ENCODE measurements at regions not wholly inside any gene's neighbourhood (a gene's known extent, or its start where the extent isn't known, plus 50 kb on each side); places are given as distances from the start of the nearest gene placed in this dataset.
A peak's percentile ranks its signal among the peaks of the same experiment; 100 is the strongest.

DNA sequence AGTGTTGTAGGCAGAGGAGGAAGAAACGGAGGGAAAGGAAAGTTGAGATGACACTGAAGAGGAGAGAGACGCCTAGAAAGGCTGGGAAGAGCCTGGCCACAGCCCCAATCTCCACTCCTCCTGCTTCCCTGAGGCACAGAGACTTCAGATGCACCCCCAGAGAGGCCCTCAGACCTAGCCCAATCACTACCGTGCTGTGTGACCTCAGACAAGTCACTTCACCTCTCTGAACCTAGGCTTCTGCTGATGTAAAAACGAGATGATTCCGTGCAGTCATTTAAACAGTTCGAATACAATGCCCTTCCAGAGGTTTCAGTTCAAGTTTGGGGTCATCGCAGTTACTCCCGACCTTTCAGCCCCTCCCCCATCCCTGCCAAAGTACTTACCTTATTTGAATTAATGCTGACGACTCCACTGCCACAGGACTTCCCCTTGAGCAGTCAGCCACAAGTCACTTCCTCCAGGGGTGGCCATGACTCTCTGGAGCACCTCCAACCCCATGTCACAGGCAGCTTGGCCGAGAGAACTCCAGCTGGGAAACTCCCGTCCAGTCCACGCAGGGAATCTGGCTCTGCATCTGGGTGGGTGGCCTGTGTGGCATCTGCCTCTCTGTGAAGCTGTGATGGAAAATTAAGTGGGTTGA lies 105.2 kb upstream of the ID2 start:
- no peak overlapping the region for H3K4me3 ChIP-seq
- H3K36me3 ChIP-seq: no peaks in the 10 kb centered on the region
- 66 to 76% (median 68%) methylated on average over 12 of the region's 12 CpGs for WGBS, 5 donors
- TF ChIP-seq POLR2AphosphoS5 (IDR thresholded peaks at IDR 0.05) (no peak), POLR2A (IDR thresholded peaks at IDR 0.05) (no peak), EP300 (IDR thresholded peaks at IDR 0.05) (no peak)
- TF ChIP-seq, protein P1, sequence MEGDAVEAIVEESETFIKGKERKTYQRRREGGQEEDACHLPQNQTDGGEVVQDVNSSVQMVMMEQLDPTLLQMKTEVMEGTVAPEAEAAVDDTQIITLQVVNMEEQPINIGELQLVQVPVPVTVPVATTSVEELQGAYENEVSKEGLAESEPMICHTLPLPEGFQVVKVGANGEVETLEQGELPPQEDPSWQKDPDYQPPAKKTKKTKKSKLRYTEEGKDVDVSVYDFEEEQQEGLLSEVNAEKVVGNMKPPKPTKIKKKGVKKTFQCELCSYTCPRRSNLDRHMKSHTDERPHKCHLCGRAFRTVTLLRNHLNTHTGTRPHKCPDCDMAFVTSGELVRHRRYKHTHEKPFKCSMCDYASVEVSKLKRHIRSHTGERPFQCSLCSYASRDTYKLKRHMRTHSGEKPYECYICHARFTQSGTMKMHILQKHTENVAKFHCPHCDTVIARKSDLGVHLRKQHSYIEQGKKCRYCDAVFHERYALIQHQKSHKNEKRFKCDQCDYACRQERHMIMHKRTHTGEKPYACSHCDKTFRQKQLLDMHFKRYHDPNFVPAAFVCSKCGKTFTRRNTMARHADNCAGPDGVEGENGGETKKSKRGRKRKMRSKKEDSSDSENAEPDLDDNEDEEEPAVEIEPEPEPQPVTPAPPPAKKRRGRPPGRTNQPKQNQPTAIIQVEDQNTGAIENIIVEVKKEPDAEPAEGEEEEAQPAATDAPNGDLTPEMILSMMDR (IDR thresholded peaks at IDR 0.05): no peak
- peak; percentile 29 to 58 for DNase-seq
- H3K9me3 ChIP-seq: no peaks in the 10 kb centered on the region
- peaks cover 11 to 33% (median 21%) of the 10 kb centered on the region in 4 donors for H3K4me1 ChIP-seq
- H3K27ac ChIP-seq: no peak overlapping the region
- intact Hi-C loops (cut with DNase I; ENCODE audit: low total_unique reads): no loop called here
- H3K27me3 ChIP-seq: no peaks in the 10 kb centered on the region

DNA sequence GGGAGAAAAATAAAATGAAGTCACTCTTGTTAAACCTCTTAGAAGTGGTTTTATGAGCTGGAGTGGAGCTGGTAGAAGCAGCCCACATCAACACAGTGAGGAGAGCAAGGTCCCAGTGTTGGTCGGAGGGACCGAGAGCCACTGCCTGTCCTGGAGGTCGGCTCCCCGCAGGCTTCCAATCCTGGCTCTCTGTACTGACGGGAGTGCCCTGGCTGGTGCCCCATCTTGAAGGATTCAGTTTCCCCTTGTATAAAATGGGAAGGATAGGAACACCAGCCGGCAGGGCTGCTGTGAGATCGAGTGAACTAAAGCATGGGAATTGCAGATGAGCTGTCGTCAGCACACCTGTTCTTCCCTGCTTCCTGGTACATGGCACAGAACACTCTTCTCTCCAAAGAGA lies 104.3 kb upstream of the ID2 start:
- TF ChIP-seq POLR2AphosphoS5 (IDR thresholded peaks at IDR 0.05) (no peak), EP300 (IDR thresholded peaks at IDR 0.05) (no peak), POLR2A (IDR thresholded peaks at IDR 0.05) (no peak)
- TF ChIP-seq, protein P1 (IDR thresholded peaks at IDR 0.05): no peak
- DNase-seq: peak in 1 of 2 donors; percentile 23
- intact Hi-C loops (cut with DNase I; ENCODE audit: low total_unique reads): no loop called here
- no peaks in the 10 kb centered on the region for H3K9me3 ChIP-seq
- H3K4me1 ChIP-seq: peaks cover 11 to 36% (median 21%) of the 10 kb centered on the region in 4 donors
- WGBS, 5 donors: 91 to 96% (median 93%) methylated on average over 8 of the region's 8 CpGs
- no peaks in the 10 kb centered on the region for H3K36me3 ChIP-seq
- H3K27ac ChIP-seq: no peak overlapping the region
- H3K27me3 ChIP-seq: no peaks in the 10 kb centered on the region
- no peak overlapping the region for H3K4me3 ChIP-seq

DNA sequence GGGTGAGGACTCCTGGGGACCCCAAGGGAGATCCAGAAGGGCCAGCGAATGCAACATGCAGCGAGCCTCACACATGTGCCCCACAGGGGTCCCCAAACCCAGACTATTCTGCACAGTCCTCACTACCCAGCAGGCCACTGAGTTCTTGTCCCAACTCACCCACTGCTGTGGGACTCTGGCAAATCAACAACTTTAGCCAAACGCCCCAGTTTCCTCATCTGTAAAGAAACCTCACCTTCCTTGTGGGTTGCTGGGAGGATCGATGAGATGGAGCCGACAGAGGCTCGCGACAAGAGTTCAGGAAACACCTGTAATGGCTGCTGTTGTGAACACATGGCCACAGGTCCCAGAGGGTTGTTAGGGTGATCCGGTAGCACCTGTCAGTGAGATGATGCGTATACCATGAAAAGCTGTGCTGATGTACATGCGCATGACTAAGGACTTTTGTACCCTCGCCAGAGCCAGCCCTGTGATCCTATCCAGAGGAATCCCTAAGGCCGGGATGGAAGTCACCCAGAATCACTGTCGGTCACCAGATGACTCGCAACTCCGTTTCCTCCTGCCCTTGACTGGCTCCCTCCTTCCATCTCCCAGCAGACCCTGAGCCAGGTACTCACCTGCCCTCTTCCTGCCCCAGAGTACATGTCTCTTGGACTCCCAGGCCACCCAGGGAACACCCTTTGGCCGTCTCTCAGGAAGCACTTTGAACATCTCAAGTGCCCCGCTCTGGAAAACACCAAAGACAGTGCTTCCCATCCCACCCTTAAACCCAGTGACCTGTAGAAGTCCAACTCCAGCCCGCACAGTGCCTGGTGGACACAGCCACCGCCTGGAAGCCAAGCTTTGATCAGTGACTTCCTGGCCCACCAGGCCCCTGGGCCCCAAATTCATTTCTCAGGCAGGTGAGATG lies 103.3 kb upstream of the ID2 start:
- no peak for TF ChIP-seq POLR2A (IDR thresholded peaks at IDR 0.05)
- TF ChIP-seq EP300 (IDR thresholded peaks at IDR 0.05): no peak
- TF ChIP-seq POLR2AphosphoS5 (IDR thresholded peaks at IDR 0.05): no peak
- TF ChIP-seq, protein P1 (IDR thresholded peaks at IDR 0.05): no peak
- no peaks in the 10 kb centered on the region for H3K36me3 ChIP-seq
- no peak overlapping the region for H3K27ac ChIP-seq
- no peak overlapping the region for H3K4me3 ChIP-seq
- H3K4me1 ChIP-seq: peaks cover 16 to 46% (median 29%) of the 10 kb centered on the region in 4 donors
- no peaks in the 10 kb centered on the region for H3K27me3 ChIP-seq
- no peaks in the 10 kb centered on the region for H3K9me3 ChIP-seq
- peak in 1 of 2 donors; percentile 14 for DNase-seq
- intact Hi-C loops (cut with DNase I; ENCODE audit: low total_unique reads): no loop called here
- 91 to 94% (median 92%) methylated on average over 18 to 19 of the region's 19 CpGs for whole genome bisulfite sequencing, 5 donors

DNA sequence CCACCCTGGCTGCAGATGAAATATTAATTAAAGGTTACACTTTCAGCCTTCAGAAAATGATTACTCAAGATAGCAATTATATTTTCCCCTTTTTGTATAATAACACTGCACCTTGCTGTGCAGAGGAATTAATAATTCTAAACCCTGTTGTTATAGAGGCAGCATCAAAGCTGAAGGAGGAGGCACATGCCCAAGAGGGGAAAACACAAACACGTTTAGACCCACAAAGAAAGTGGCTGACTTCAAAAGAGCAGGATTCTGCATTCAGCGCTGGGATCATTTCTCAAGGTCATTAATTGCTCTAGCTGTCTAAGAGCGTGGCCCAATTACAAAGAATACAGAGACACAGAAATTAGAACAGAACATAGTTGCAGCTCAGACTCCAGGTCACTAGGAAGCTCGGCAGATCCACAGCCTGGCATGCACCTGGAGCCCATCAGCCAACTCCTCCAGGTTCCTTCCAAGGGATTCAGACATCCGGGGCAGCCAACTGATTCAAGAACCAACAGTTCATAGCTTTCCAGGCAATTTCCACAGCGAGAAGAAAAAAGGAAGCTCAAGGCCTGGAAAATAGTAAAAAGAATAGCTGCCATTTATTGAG lies 102.3 kb upstream of the ID2 start:
- H3K4me1 ChIP-seq: peaks cover 17 to 53% (median 30%) of the 10 kb centered on the region in 4 donors
- no peaks in the 10 kb centered on the region for H3K9me3 ChIP-seq
- WGBS, 5 donors: 88 to 92% (median 91%) methylated on average over 6 of the region's 6 CpGs

More for the DNA sequence above, 102.3 kb upstream of the ID2 start:
- Histone ChIP-seq H3K27me3 (no peaks in the 10 kb centered on the region), H3K27ac (no peak overlapping the region), H3K36me3 (no peaks in the 10 kb centered on the region), H3K4me3 (no peak overlapping the region)
- intact Hi-C loops (cut with DNase I; ENCODE audit: low total_unique reads): no loop called here
- DNase-seq: no peak
- TF ChIP-seq POLR2AphosphoS5 (IDR thresholded peaks at IDR 0.05) (no peak), POLR2A (IDR thresholded peaks at IDR 0.05) (no peak), EP300 (IDR thresholded peaks at IDR 0.05) (no peak)
- TF ChIP-seq, protein P1 (IDR thresholded peaks at IDR 0.05): no peak
